Fibroblast of upper back skin (primary cell): ENCODE measurements at regions not wholly inside any gene's neighbourhood (a gene's known extent, or its start where the extent isn't known, plus 50 kb on each side); places are given as distances from the start of the nearest gene placed in this dataset.
"Not testable (repeated sequence)": the region's sequence is repeated elsewhere in the genome, so short reads cannot be mapped to it uniquely, and the experiment has no call there.

Source experiments
- DNase-seq: peaks from one replicate; pipeline ENCODE4 v3.0.0-alpha.2; 2013

DNA sequence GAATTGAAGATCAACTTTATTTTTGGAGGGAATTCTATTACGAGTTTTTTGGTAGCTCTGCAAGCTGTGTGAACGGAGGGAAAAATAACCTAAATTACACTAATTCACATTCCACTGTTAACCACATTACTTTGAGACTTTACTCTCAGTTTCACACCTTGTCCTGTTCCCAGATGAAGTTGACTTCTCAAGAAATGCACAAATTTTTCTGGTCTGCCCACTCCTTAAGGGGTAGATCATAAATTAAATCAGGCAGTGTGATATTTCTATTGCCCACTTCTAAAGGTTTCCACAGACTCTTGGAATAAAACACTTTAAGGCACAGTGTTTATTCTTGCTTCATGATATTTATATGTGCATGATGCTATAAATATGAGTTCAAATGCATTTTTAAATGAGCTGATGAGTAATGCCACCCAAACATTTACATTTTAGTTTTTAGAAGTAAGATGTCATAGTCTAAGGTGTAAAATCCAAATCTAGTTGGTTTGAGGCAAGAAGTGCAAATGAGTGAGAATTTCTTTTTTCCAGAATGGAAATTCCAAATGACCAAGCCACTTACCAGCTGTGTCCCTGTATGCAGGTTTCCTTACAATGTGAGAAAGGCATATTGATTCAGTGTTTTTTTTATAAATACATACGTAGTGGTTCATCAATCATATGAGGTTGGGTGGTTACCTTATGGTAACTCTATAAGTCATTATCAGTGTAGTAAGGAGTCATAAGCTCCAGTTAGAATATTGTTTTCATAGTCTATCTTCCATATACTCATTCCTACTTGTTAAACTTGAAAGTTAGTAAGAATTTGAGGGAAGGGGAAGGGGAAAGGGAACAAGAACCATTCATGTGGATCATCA is 437.7 kb upstream of the MEF2C start:
- no peak for DNase-seq

DNA sequence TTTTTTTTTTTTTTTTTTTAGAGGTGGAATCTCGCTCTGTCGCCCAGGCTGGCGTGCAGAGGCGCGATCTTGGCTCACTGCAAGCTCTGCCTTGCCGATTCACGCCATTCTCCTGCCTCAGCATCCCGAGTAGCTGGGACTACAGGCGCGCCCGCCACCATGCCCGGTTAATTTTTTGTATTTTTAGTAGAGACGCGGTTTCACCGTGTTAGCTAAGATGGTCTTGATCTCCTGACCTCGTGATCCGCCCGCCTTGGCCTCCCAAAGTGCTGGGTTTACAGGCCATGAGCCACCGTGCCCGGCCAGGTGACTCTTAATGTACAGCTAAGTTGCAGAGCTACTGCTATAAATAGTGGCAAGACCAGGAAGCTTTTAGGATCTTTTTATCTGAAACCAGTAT is 434.9 kb upstream of the MEF2C start:
- not testable (repeated sequence) for DNase-seq

DNA sequence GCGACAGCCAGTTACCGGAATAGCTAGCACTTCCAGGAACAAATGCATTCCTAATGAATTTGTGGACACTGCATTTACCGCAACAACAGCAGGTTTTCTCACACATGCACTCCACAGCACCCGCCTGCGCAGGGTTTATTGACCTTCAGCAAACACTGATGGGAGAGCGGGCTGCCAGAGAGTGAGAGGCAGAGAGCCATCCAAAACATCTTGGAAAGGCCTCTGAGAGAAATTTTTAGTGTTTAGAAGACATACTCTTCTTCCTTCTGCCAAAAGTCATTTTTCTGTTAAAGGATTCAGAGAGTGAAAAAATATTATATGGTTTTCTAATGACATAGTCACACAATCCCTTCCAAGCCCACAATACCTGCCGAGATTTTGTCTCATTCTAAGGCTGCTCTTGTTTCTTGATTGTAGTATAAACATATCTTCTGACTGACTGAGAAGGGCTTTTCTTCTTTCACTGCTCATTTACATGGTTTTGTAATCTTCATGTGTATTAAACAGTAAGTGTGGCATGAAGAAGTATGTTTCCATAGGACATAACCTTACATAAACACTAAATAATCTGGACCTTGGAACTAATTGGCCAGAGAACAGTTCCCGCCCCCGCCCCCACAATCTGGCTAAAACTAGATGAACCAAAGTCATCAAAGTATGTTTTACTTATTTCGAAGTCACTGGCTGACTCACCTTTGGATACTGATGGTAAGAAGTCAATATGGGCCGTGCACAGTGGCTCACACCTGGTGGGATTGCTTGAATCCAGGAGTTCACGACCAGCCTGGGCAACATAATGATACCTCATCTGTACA is 432.5 kb upstream of the MEF2C start:
- DNase-seq, result peak; percentile 73

DNA sequence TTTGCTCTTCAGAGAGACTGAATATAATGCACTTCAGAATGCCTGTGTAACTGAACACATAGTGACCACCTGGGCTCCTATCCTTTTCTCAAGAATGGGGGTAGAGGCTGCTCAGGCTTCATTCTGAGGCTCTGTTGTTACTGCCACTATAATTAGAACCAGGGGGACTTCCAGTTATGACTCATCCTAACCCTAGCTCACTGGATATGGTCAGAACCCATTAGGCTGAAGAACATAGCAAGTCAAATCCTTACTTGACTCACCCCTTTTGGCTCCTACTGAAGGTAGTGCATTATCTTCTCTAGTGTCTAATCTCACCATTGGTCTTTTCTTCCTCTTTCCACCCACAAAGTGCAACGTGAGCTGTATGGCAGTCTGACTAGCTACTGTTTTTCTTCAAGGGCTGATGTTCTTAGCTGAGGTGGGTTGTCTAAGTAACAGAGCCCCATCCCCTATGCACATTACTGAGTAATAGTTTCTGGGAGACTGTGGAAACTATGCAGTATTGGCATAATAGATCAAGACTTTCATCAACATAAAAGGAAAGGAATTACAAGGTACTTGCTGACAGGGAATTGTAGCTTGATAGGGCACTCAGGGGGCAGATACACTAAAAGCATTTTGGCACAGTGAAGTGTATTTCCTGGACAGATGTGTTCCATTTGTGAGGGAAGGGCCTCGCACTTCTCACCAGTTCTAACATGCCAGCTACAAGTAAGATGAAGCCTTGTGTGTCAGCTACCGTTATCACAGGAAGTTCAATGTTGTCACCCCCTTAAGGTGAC is 431.0 kb upstream of the MEF2C start:
- DNase-seq, result peak; percentile 97

DNA sequence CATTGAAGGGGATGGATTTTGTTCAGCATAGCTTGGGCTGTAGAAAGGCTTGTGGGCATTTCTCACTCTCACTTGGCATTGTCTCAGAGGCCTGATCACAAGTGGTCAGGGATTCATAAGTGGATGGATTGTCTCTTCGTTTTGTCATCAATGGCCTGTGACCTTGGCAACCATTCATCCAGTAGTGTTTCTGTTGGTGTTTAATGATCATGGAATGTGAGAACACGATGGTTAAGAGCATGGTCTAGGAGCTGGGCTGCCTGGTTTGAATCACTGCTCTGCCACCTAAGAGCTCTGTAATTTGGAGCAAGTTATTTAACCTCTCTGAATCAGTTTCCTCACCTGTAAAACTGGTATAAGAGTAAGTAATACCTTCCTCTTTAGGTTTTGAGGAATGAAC is 430.1 kb upstream of the MEF2C start:
- DNase-seq, result peak; percentile 79

DNA sequence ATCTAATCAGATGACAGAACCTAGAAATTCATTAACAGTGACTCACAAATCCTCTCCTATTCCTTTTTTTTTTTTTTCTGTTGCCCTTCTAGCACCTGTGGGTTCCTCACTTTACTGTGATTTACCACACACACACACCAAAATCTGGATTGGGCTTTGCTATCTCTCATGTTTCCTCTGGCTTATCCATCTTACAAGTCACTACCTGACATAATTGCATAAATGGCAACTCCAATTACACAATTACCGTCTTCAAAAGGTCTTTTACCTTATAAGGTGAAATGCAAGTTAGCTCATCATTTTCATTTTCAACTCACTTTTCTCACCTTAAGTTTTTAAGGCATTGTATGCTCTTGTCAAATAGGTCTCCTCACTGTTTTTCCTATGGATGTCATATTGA is 426.3 kb upstream of the MEF2C start:
- no peak for DNase-seq

DNA sequence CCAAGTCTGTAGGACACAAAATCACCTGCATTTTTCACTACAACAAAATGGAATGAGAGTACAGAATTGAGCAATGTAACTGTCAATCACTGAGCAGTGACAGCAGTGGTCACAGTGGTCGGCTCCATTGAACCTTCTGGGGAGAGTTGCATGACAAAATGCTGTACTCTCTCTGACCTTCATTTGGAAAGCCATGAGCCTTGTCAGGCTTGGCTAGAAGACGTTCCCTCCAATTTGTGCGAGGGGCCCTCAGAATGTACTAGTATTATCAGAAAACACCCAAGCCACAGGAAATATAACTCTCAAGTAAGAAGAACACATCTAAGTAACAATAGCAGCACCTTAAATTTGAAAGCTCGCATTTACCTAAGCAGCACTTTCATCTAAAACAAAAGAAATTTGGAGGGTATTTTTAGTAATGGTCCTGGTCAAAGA is 425.6 kb upstream of the MEF2C start:
- no peak for DNase-seq

DNA sequence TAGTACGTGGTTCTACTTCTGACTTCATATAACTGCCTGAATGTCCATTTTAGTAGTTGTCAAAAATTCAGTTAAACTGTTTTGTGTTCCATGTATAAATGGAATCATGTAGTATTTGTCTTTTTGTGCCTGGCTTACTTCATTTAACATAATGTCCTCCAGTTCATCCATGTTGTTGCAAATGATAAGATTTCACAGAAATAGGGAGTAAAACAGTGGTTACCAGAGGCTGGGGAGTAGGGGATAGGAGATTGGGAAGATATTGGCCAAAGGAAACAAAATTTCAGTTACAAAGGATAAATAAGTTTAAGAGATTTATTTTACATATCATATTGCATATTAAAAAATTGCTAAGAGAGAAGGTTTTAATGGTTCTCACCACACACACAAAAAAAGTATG is 425.0 kb upstream of the MEF2C start:
- DNase-seq, result no peak

DNA sequence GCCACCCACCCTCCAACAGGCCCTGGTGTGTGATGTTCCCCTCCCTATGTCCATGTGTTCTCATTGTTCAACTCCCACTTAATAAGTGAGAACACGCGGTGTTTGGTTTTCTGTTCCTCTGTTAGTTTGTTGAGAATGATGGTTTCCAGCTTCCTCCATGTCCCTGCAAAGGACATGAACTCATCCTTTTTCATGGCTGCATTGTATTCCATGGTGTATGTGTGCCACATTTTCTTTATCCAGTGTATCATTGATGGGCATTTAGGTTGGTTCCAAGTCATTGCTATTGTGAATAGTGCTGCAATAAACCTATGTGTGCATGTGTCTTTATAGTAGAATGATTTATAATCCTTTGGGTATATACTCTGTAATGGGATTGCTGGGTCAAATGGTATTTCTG is 424.2 kb upstream of the MEF2C start:
- DNase-seq, result not testable (repeated sequence)

DNA sequence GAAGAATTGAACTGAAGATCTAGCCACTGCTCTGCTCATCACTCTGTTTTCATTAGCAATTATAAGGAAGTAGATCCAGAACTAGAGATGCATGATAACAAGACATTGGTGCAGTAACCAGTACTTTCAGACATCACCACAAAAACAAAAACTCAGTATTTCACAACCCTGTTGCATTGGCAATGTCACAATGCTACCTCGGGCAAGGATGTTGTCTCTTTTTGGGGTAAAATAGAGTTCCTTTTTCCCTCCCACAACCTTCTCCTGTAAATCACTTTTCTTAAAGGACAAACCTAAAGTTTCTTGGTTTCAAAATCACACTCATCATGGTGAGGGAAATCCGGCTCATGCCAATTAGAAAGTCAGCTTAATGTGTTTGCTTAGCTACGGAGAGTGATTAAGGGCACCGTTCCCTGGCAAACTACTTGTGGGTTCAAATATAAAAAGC is 420.1 kb upstream of the MEF2C start:
- DNase-seq, result no peak

DNA sequence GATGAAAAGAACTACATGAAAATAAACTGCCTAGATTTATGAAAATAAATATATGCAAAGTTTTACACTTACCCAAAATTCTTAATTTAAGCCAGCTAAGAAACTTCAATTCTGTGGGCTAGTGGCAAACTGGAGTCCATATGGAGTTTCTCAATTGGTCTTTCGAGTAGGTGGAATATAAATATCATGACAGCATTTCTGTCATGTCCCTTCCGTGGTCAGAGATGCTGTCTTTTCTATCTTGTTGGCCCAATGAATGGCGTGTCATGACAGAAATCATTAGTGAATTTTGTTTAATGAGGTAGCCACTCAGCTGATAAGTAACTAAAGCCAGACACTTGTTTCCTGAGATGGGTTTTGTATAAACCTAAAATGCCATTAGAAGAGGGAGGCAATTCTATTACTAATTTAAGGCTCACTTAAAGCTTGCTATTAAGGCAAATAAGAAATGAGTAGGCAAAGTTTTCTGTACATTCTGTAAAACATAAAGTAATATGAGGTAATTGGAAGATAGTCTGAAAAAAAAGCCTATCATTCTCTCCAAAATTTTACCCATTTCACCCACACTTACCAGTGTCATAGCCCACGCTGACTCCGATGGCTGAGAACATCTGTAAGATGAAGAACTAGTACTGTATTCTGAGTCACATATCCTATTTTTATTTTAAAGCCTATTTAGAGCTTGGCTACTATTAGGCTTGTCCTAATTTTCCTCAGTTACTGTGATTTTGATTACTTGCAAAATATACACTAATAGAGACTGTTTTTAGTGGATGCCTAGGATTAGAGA is 419.3 kb upstream of the MEF2C start:
- no peak for DNase-seq

DNA sequence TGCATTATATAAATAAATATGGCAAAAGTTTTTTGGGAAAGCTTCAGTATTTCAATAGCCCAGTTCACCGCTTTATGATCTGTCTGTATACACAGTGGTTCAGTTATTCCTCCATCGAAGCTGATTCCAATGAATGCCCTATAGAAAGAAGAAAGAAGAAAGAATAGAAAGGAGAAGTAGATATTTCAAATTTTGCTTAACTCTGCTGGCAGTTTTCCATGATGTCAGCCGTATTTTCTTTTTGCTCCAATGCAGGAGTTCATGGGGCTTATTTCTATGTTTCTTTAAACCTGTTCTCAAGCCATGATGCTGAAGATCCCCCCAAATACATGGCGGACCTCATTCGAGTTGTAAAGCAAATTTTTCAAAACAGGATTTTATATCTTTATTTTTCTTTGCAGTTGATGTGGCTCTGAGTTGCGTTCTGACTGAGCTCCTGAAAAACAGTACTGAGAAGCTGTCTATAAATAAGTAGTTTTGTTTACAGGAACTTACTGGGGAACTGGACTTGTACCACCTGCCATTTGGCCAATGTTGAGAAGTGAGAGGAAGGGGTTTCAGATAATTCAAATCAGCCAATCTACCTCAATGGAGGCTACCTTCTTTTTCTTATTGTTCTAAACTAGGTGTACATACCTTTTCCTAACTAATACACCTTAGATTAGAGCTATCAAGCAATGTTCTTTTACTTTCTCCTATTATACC is 418.5 kb upstream of the MEF2C start:
- no peak for DNase-seq

DNA sequence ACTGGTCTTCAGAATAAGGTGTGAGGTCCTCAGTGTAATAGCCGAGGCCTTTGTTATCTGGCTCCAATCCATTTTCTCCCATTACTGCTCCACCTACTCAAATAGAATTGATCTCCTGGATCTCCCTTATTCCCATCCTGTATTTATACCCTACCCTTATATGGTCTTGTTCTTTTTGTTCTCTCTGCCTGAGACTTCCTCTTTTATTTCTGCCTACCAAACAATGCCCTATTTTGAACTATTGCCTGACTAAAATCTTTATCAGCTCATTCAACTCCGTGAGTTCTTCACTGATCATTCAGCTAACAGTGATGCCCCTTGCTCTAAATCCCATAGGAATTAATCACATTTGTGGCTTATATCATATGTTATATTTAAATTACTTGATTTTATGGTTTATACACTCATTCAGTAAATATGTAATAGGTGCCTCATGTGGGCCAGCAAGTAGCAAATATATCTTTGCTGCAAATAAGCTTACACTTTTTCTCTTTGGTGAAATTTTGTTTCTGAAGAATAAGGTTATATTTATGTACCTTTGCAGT is 417.5 kb upstream of the MEF2C start:
- DNase-seq, result peak; percentile 57

DNA sequence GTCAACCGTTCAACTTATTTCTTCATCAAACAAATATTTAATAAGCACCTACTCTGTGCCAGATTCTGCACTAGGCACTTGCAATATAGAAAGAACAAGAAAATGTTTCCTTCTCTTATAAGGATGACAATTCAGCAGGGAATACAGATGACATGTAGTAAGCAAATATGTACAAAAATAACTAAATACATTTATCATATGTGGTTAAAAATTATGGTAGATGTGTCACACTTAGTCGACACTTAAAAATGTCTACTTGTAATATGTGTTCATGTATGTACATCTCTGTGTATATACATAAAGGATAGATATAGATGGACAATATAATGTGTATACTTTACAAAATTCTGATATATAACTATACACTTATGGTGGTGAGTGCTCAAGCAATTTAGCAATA is 417.0 kb upstream of the MEF2C start:
- DNase-seq, result no peak

DNA sequence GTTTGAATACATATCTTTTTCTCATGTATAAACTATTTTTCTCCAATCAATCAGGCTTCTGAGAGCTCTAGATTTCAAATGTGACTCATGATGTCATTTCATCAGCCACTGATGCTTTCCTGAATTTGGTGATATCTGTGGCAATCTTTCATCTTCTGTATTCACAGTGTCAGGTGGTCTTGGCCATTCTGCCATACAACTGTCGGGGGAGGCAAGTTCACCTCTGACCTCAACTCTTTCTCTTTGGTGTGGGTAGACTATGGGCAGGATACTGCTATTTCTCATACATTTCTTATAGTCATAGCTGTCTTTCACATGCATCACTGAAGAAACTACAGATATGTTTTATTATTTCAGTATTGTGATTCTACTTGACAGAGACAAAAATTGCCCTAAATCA is 414.1 kb upstream of the MEF2C start:
- DNase-seq, result no peak

DNA sequence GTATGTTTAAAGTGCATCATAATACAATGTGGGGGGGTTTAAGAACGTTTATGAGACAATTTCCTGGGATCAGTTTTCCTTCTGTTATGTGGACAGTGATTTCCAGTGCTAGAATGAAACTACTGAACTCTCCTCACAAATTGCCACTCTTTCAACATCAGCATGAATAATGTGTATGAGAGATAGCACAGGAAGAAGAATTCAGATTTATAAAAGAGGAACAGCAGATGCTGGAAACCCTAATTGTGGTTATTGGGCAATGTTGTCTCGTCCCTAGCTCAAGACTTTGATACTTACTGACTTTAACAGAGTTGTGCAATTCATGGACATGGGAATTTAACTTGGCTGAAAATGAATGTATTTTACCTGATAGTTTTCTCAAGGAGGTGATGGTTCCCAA is 410.8 kb upstream of the MEF2C start:
- DNase-seq, result peak; percentile 87

DNA sequence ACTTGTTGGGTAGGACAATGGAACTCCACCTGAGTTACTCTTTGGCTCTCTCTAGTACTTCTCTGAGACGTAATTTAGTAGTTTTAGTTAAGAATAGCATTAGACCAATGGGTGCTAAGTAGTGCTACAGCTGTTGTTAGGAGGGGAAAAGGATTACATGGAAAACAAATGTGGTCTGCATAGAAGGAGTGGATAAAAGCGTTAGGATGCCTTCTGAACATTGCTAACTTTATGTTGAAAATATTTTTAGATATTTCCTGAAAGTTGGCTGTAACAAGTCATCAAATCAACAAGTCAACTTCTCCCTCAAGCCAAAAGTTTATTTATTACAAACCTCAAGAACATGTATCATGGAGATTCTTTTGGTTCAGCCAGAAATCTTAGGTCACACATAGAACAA is 409.5 kb upstream of the MEF2C start:
- peak; percentile 66 for DNase-seq

DNA sequence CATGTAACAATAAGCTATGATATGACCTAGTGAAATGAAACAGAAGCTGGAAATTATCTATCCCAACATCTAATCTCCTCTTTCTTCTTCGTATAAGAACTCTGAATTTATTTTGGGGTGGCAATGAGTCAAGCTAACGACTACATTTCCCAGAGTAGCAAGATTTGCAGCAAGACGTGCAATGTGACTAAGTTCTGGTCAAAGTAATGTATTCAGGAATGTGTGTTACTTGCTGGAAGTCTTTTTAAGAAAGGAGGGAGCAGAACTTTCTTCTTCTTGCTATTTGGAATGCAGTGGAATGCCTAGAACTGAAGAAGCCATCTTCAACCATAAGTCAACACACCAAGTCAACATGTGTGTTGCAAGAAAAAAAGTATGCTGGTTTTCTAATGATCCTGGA is 406.6 kb upstream of the MEF2C start:
- peak; percentile 88 for DNase-seq

DNA sequence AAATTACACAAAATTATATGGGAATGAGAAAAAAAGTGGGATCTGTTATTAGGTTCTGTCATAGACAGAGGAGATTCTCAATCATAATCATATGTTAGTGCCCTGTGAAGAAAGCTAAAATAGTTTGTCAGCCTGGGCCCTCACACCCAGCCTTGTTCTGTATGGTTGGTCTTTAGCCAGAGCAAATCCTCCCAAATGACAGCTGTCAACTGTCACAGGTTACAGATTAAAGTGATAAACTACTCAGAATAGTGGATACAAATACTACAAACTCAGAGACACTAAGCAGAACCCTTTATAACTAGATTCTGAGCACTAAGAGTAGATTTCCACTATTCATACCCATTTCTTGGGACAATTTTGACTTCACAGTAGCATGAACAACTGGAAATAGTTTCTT is 405.0 kb upstream of the MEF2C start:
- no peak for DNase-seq

DNA sequence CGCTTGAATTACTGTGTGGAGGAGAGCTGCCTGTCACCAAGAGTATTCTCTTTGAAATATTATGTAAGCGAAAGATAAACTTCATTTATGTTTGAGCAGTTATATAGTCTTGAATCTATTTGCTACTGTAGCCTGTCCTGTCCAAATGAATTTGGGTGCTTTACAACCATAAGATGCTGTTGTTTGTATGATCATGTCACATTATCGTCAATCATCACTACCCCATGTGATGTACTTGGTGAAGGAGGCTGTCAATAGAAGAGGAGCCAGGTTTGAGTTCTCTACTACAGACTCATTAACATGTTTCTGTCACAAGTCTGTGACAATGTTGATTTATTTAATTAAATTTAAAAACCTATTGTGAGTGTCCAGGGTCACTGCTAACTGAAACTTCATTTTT is 403.3 kb upstream of the MEF2C start:
- no peak for DNase-seq

DNA sequence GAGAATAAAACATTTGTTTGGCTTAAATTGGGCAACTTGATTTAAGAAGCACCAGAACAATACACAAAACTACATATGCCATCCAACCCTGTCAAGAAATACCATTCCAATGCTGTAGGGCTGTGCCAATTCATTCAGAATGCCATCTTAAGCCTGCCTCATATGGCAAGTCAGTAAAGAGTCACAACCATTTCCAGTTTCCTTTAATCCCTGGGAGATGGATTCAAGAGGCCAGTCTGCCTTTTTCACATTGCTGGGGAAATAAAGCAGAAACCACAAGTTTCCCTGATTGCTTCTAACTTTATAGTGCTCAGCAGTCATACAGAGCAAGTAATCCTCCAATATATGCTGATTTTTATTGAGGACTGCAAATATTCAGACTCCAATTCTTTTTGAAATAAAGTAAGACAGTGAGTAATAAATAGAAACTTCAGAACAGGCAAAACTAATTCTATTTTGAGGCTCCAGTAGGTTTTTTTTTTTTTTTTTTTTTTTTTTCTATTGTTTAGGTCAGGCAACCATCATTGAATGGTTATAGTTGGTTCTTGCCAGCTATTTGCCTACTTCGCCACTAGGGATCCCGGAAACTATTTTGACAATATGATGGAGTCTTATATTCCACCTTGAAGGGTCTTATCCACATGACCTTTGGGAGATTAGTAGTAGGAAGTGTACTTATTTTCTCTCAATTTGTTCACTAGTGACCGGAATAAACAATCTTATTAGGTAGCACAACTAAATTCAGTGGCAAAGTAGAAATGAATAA is 400.9 kb upstream of the MEF2C start:
- DNase-seq, result peak; percentile 61
